Cerebellar cortex (tissue), 1 donor: ENCODE measurements at regions not wholly inside any gene's neighbourhood (a gene's known extent, or its start where the extent isn't known, plus 50 kb on each side); places are given as distances from the start of the nearest gene placed in this dataset.
"Not testable (repeated sequence)": the region's sequence is repeated elsewhere in the genome, so short reads cannot be mapped to it uniquely, and the experiment has no call there.

ENCODE experiments used
- DNase-seq: peaks from one replicate; pipeline ENCODE4 v3.0.0-alpha.2; 2015; ENCODE audit warnings: low spot score

DNA sequence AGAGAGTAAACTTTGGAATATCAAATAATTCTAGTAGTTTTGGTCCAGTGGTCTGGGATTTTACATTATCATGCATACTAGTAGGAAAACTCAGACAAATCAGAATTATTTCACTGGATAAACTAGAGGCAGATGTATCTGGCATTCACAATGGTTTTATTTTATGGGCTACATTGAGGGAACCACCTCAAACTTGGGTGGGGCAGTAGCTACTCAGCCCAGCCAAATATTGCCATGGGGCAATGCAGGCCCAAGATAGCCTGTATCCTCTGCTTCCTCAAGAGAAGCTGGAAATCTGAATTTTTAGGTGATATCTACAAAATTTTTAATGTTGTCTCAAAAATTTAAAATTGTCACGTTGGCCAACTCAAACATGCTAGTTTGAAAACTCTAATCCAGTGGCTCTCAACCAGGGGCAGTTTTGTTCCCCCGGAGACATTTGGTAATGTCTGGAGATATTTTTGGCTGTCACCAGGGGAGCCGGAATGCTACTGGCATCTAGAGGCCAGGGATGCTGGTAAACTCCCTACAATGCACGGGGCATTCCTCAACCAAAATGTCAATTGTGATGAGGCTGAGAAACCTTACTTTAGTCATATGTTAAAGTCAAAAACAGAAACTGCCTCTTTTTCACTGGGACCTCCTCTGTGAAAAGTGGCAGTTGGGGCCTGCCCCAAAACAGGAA, 172.8 kb upstream of the SPRED2 start:
- no peak for DNase-seq

DNA sequence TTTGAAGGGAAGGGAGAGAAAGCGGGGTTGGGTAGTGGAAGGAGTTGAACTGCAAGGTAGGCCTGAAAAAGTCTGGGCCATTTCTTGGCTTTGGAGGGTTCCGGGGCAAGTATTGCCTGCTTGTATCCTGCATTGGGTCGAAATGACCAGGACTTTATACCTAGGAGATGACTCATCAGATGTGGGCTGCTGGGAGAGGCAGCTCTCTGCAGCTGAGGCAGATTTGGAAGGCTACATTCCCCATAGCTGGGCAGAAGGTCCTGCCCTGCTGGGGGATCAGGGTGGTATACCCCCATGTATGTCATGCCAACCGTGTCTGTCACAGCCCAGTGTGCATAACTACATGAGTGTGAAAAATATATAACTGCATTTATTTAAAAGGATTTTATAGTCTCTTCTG, 171.8 kb upstream of the SPRED2 start:
- DNase-seq: no peak

DNA sequence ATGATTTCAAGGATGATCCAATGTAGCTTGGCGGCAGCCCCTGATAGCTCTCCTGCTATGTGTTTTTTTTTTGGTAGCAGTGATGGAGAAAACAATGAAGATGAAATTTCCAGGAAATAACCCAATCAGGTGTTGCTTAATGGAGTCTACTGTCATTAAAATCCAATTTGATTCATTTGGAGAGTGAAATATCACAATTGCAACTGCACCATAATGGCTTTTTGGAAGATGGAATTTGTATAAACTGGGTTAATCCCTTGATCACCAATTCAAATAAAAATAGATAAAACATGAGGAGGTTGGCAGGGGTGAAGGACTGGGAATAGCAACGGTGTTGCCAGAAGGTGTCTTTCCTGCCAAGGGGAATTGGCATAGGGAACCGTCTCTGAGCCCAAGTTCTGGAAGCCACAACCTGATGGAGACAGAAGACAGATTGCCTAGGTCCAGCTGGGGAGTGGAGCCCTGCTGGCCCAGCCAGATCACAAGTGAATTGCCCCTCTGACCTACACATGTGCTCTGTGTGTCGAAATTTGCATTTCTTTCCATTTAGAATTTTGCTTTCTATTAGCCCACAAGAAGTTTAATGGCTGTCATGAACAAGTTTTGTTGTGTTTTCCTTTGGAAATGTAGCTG, 170.3 kb upstream of the SPRED2 start:
- peak; percentile 89 for DNase-seq

DNA sequence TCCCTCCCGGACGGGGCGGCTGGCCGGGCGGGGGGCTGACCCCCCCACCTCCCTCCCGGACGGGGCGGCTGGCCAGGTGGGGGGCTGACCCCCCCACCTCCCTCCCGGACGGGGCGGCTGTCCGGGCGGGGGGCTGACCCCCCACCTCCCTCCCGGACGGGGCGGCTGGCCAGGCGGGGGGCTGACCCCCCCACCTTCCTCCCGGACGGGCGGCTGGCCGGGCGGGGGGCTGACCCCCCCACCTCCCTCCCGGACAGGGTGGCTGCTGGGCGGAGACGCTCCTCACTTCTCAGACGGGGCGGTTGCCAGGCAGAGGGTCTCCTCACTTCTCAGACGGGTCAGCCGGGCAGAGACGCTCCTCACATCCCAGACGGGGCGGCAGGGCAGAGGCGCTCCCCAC, 168.5 kb upstream of the SPRED2 start:
- not testable (repeated sequence) for DNase-seq

DNA sequence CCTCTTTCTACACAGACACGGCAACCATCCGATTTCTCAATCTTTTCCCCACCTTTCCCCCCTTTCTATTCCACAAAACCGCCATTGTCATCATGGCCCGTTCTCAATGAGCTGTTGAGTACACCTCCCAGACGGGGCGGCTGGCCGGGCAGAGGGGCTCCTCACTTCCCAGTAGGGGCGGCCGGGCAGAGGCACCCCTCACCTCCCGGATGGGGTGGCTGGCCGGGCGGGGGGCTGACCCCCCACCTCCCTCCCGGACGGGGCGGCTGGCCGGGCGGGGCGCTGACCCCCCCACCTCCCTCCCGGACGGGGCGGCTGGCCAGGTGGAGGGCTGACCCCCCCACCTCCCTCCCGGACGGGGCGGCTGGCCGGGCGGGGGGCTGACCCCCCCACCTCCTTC, 168.0 kb upstream of the SPRED2 start:
- DNase-seq: not testable (repeated sequence)

DNA sequence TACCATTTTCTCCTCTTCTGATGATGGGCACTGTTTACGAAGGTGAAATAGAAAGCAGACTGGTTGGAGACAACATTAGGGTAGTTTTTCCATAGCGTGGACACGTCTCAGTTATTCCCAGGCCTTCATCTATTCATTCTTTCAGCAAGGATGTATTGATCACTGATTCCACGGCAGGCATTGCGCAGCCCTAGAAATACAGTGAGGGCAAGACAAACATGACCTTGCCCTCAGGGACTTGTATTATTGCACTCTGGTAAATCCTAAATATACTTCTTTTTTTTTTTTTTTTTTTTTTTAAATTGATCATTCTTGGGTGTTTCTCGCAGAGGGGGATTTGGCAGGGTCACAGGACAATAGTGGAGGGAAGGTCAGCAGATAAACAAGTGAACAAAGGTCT, 167.3 kb upstream of the SPRED2 start:
- DNase-seq: no peak

DNA sequence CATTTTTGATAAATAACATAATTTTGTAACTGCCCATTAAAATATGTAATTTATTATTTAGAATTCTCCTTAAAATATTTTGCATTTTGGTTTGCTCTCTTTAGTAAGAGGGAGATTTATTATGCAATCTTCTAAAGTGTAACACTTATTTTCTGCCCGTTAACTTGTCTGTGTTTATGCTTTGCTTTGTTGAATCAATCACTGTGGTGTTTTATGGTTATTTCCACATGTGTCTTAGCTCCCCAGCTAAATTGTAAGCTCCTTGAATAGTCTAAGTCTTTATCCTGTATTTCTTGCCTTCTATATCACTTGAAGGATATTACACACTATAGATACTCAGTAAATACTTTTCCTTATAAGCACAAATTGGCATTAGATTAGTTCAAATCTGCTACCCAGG, 166.6 kb upstream of the SPRED2 start:
- no peak for DNase-seq

DNA sequence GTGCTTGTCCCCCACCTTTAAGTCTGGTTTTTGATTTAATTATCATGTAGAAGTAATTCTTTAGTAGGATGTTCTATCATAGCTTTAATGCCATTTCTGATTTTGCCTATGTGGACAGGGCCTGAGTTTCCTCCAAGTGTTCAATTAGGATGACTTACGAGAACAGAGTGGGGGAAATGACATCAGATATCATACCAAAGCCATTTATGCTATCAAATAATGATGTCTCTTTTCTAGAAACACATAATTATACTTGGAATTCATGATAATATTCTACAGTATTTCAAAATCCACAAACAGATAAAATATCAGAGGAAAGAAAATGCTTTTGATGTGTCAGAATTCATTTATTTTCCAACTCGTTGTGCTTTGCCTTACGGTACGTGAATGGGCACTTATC, 165.9 kb upstream of the SPRED2 start:
- DNase-seq: no peak

DNA sequence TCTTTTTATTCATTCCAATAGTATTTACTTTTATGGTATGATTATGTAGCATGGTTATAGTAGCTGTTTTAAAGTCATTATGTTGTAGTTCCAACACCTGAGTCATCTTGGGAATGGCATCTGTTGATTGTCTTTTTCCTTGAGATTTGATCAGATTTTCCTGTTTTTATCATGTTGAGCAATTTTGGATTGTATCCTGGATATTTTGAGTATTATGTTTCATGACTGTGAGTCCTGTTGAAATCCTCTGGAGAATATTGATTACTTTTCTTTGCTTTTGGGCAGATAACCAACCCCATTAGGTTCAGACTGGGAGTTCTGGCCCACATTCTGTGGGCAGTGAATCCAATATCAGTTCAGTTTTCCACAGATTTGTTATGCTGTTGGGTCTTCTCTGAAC, 163.2 kb upstream of the SPRED2 start:
- DNase-seq: no peak

DNA sequence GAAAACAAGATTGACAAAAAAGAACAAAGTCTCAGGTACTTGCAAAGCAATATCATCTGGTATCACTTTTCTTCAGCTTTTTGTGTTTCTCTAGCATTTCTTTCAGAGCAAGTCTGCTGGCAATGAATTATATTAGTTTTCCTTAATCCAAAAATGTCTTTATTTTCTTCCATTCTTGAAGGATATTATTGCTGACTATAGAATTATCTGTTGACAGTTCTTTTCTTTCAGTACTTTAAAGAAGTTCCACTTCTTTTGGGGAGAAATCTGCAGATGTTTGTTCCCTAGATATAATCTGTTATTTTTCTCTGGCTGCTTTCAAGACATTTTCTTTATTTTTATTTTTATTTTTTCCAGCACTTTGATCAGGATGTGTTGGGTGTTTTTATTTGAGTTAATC, 161.8 kb upstream of the SPRED2 start:
- no peak for DNase-seq

DNA sequence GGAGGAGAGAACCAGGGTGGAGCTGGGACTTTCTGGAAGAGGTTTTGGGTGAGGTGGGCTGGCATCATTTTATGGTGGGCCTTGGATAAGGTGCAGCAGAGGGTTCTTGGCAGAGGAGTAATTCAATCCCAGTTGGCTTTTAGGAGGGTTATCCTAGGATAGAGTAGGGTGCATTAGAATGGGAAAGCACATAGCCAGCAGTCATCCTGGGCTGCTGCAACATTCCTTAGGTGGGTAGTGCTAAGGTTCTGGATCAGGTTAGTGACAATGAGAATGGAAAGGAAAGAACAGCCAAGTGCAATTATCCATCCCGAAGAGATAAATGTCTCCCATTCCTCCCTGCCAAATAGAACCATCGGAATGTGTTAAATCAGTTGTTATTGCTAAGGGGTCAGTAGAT, 157.3 kb upstream of the SPRED2 start:
- no peak for DNase-seq

DNA sequence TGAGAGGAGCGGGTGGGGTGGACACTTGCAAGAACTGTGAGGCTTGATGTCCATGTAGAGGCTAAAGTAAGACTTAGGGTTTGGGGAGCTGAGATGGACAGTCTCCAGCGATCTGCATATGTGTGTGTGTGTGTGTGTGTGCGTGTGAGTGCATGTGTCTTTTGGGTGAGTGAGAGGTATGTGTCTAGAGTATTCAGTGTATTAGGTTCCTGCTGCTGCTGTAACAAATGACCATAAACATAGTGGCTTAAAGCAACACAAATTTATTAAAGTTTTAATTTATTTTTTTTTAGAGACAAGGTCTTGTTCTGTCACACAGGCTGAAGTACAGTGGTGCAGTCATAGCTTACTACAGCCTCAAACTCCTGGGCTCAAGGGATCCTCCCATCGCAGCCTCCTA, 155.4 kb upstream of the SPRED2 start:
- DNase-seq: no peak

DNA sequence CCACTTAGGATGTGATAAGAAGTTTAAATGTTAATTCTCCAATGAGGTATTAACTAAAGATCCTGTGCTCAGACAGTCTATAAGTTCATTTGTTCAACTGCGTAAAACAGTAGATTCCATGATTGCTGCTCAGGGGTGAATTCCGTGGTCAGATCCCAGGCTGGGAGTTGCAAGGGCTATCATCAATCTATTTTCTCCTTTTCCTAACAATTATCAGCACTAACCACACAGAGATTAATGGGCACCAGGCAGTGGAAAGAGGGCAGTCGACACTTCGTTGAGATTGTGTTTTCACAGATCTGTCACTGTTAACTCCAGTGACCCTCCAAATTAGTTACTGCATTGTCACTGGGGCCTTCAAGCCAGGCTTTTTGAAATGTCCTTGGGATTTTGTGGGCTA, 154.1 kb upstream of the SPRED2 start:
- DNase-seq: no peak

DNA sequence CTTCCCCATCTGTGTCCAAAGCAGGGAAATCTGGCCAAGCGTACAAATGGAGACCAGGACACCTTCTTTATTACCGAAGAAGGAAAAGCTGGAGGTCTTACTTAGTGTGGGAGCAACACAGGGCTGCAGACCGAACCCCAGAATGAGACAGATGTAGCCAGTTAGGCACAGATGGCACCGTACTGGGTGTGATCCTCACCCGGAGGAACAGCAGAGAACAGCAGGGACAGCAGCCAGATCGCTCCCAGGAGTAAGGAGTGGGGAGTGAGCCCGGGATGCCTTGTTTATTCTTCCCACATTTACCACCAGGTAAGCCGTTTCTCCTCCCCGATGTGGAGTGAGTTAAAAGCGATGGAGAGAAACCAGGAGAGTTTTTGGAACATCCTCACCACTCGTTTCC, 150.7 kb upstream of the SPRED2 start:
- no peak for DNase-seq

DNA sequence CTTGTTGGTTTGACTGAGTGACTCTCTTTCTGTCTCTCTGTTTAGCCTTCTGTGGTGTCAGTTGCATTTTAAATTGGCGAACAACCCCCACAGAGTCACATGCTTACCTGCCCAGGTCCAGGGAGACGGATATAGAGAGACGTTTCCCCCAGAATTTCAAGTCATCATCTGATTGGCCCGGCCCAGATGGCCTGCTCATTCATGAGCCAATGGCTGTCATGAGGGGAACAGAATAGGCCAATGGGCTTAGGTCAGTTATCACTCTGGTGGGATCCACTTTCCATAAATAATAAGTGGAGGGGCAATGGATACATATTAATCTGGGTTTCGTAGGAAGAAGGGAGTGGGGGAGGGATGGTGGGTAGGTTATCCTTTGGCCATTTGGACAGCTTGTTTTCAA, 150.0 kb upstream of the SPRED2 start:
- DNase-seq: no peak

DNA sequence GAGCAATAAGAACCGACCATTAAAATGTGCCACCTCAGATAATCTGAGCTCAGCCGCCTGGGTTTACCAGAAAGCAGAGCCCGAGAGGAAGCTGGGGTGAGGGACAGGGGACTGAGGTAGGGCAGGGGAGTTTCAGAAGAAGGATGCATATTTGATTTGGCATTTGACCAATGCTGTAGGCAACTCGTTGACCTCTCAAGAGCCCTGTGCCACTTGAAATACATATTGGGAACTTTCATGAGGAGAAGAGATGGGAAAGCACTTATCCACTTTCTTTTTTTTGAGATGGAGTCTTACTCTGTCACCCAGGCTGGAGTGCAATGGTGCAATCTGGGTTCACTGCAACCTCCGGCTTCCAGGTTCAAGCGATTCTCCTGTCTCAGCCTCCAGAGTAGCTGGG, 148.4 kb upstream of the SPRED2 start:
- DNase-seq: no peak

DNA sequence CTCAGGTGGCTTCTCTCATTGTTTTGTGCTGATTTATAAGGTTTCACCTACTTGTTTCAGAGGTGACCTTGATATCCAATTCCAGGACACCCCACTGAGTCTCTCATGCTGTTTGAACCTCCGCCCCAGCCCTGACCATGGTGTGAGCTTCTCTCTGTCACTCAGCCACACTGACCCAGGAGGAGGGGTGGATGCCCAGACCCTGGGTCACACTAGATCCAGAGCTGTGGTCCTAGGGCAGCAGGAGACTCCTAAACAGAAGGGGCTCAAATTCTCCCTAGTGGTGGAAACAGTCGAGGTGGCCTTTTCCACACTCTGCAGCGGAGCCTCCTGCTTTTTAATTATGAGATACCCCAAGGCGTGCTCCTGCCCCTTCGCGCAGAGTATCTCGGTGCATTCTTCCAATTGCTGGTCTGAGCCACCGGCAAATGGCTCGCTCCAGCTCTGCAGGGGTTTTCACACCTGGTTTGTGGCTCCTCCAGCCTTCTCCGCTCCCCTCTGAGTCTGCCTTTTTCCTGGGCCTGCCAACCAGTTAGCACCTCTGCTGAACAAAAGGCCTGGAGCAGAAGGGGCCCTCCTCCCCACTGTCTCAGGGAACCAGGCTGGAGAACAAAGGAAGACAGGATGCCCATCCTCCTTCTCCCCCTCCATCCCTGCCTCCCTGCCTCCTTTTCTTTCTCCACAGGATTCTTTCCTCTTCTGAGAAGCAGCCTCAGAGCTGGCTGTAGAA, 147.3 kb upstream of the SPRED2 start:
- DNase-seq: no peak

DNA sequence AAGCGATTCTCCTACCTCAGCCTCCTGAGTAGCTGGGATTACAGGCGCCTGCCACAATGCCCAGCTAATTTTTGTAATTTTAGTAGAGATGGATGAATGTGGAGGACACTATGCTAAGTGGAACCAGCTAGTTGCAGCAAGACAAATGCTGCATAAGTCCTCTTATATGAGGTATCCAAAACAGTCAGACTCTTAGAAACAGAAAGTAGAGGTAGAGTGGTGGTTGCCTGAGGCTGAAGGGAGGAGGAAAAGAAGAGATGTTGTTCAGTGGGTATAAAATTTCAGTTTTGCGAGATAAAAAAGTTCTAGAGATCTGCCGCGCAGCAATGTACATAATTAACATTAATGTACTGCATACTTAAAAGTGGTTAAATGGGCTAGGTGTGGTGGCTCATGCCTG, 145.3 kb upstream of the SPRED2 start:
- no peak for DNase-seq

DNA sequence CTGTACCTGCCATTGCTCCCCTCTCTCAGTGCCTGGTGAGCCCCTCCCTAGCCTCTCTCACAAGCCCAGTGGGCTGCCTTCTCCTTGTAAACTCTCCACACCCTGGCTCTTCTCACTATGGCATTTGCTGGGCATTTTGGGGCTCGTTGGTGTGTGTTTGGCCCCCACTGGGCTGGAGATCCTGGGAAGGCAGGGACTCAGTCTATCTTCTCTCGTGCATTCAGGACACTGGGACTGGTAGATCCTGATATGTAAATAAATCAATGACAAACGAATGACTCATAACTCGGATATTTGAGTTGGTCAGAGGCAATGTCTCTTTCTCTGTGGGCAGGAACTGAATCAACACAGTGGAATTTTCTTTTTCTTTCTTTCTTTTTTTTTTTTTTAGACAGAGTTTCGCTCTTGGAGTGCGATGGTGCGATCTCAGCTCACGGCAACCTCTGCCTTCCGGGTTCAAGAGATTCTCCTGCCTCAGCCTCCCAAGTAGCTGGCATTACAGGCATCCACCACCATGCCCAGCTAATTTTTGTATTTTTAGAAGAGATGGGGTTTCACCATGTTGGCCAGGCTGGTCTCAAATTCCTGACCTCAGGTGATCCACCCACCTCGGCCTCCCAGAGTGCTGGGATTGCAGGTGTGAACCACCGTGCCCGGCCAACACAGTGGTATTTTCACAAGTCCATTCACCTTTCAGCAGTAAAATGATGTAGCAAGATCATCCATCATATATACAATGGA, 144.6 kb upstream of the SPRED2 start:
- no peak for DNase-seq

DNA sequence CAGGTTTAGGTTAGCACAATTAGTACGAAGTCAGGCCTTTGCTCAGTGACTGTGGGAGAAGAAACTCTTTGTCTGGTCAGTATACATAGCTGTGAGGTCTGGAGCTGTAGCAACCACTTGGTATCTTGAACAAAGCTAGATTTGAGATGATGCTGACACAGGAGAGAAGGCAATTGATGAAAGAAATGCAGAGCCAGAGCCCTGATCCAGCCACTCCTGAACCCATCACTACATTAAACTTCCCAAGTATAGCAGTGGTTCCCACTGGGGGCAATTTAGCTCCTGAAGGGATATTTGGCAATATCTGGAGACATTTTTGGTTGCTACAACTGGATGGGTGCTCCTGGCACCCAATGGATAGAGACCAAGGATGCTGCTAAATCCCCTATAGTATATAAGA, 143.9 kb upstream of the SPRED2 start:
- no peak for DNase-seq

DNA sequence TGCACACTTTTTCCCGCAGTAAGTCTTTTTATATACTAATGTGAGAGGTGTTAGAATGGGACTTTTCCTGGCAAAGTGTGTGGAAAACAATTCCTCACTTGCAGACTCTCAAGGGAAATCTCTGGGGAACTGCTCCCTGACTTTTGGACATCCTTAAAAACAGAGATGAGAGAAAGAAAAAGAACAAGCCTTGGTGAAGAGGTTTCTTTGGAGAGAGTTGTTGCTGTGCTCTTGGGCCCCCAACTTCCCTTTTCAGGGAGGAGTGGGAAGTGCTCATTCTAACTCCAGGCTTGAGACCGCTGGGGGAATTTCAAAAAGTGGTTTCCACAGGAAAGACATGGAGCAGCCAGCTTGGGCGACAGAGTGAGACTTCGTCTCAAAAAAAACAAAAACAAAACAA, 142.6 kb upstream of the SPRED2 start:
- DNase-seq: no peak

DNA sequence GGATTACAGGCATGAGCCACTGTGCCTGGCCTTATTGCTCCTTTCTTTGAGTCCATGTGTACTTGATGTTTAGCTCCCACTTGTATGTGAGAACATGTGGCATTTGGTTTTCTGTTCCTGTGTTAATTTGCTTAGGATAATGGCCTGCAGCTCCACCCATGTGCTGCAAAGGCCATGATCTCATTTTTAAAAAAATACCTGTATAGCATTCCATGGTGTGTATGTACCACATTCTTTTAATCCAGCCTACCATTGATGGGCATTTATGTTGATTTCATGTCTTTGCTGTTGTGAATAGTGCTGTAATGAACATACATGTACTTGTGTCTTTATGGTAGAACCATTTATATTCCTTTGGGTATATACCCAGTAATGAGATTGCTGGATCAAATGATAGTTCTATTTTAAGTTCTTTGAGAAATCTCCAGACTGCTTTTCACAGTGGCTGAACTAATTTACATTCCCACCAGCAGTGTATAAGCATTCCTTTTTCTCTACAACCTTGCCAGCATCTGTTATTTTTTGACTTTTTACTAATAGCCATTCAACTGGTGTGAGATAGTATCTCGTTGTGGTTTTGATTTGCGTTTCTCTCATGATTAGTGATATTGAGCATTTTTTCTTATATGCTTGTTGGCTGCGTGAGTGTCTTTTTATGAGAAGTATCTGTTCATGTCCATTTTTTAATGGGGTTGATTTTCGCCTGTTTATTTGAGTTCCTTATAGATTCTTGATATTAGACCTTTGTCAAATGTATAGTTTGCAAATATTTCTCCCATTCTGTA, 136.4 kb upstream of the SPRED2 start:
- not testable (repeated sequence) for DNase-seq
